ENCODE measurements at regions not wholly inside any gene's neighbourhood (a gene's known extent, or its start where the extent isn't known, plus 50 kb on each side); places are given as distances from the start of the nearest gene placed in this dataset.

DNA sequence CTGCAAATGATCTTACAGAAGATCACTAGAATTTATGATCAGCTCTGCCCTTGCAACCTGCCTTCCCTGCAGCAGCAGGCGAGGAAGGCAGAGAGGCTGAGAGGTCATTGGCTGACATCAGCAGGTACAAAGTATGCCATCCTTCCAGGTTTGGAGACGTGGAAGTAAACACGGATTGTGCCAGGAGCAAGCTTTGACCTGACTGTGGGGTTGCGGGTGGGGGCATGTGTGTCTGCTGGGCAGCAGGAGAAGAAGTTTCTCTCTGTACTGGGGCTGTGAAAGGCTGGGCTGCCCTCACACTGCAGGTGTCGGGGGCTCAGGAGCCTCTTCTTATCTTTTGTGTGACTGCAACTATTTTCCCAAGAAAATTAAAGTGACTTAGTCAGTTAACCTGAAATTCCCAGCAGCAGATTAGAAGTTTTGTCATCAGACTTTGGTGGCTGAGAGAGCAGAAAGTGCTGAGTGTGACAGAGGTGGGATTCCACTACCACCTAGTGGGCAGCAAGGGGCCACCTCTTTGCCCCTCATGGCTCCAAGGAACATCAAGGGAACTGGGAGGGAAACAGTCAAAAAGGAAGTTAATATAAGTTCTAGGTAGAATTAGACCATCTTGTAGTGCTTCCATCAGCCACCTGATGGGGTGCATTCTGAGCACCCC lies 565.9 kb downstream of the ETS1 start:
- no peak for TF ChIP-seq EZH2 (IDR thresholded peaks at IDR 0.05; ENCODE audit: borderline replicate concordance, low read length)
- TF ChIP-seq, protein P1, sequence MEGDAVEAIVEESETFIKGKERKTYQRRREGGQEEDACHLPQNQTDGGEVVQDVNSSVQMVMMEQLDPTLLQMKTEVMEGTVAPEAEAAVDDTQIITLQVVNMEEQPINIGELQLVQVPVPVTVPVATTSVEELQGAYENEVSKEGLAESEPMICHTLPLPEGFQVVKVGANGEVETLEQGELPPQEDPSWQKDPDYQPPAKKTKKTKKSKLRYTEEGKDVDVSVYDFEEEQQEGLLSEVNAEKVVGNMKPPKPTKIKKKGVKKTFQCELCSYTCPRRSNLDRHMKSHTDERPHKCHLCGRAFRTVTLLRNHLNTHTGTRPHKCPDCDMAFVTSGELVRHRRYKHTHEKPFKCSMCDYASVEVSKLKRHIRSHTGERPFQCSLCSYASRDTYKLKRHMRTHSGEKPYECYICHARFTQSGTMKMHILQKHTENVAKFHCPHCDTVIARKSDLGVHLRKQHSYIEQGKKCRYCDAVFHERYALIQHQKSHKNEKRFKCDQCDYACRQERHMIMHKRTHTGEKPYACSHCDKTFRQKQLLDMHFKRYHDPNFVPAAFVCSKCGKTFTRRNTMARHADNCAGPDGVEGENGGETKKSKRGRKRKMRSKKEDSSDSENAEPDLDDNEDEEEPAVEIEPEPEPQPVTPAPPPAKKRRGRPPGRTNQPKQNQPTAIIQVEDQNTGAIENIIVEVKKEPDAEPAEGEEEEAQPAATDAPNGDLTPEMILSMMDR (conservative IDR thresholded peaks at IDR 0.05 in 1 of 2, IDR thresholded peaks at IDR 0.05 in 1 of 2; ENCODE audit: extremely low read depth in 1 of 2, insufficient read depth in 1 of 2, low read depth in 1 of 2, low read length in 2 of 2), result peak; percentile 23 to 50
